Skin of body (tissue), 1 donor: ENCODE measurements at regions not wholly inside any gene's neighbourhood (a gene's known extent, or its start where the extent isn't known, plus 50 kb on each side); places are given as distances from the start of the nearest gene placed in this dataset.

Experiments
- DNase-seq: peaks from one replicate; lab custom pipeline; 2025; lab: John Stamatoyannopoulos, UW

DNA sequence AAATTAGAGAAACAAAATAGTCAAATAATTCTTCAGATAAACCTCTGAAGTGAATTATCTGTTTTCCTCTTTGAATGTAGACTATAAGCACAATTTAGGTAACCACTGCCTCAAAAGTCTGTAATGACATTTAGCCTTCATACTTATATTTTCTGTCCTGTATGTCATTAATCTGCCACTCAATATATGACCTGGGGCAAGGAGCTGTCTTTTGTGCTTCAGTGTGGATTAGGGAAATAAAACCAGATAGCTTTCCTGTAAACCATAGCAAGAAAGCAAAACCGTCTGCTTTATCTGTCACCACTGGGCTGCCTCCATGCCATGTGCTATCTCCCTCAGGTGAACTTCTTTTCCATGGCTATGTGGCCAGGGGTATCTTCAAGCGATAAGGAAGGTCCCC is 606.6 kb upstream of the C9orf72 start:
- no peak for DNase-seq

DNA sequence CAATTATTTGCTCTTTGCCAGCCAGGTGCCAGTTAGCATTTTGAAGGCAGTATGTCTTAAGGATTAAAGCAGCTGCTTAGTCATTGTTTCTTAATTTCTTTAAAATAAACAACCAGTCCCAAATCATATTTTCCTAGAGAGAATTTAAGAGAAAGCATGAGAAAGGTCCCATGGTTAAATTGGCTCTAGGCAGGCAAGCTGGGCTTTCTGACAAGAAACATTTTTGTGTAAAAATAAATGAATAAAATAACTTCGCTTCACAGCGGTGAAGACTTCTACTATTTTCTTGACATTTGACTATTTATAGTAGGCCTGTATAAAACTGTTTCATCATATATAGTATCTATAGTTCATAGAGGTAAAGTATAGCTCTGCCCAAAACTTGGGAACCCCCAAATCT is 617.7 kb upstream of the C9orf72 start:
- DNase-seq: no peak

DNA sequence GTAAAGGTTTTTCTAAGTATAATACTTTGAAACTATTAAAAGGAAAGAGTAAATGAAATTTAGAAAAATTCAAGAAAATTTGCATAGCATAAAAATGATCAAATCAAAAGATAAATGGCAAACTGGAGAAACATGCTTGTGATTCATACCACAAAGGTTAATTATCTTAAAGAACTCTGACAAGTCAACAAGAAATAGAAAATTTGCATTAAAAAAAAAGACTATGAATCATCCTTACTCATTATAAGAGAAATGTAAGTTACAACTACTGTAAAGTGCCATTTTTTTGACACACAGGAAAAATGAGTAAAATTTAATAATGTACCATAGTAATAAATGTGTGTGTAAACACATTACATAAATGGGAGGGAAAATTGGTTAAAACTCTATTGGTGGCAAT is 624.4 kb upstream of the C9orf72 start:
- no peak for DNase-seq

DNA sequence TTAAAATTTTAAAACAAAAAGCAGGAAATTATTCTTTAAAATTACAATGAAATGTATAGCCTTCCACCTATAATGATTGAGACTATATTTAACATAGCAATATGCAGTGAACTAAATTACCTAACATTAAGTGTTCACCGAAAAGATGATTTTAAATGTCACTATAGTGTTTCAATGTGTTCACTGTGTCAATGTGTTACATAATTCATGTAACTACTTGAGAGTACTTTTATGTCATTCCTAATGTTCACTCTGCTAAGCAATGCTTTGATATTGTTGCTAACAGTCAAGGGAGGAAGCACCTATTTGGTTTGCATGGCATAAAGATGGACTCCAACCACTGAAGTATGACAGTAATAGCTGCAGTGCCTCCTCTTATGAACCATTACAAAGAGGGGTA is 629.8 kb upstream of the C9orf72 start:
- no peak for DNase-seq

DNA sequence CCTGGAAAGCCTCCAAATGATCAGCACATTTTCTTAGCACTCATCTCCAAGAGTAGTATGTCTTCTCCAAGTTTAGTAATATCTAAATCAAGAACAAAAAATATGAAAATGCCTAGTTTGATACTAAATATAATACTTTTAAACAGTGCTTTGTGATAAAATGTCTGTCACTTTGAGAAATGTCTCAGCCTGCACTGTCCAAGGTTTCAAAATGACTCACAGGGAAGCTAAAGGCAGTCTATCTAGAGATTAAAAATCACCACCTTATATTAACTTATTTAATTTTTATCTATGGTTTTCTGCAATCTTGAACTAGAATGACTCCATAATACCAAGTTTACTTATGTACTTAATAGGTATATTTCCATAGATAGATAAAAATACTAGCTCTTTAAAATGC is 633.0 kb upstream of the C9orf72 start:
- no peak for DNase-seq

DNA sequence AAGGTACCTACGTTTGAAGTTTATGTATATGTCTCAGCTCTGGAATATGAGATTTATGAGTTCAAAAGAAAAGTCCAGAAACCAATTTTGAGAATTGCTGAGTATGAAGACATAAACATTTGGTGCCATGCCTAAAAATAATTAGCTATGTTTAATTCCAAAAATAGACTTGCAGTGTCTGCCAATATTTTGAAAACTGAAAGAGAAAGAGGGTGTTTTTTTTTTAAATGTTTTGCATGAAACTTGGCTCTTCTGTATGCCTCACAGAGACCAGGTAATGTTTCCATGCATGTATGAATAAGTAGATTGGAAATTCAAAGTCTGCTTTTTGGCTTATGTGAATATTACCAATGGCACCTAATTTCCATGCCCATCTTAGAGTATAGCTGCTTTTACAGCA is 634.4 kb upstream of the C9orf72 start:
- DNase-seq: no peak

DNA sequence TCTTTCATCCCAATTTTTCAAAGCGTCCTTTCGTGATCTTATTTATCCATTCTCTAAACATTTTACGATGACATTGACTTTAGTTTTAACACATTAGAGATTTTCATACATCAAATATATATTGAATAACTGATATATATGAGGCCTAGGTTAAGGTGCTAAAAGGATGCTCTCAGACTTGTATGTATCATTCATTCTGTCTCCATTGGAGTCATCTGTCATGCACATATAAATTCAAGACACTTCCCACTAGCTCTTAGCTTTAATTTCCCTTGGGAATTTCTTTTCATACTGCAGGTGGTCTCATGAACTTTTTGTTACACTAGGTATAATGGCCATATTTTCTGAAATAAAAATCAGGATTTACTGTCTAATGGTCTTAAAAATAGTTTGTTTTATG is 635.8 kb upstream of the C9orf72 start:
- DNase-seq: no peak

DNA sequence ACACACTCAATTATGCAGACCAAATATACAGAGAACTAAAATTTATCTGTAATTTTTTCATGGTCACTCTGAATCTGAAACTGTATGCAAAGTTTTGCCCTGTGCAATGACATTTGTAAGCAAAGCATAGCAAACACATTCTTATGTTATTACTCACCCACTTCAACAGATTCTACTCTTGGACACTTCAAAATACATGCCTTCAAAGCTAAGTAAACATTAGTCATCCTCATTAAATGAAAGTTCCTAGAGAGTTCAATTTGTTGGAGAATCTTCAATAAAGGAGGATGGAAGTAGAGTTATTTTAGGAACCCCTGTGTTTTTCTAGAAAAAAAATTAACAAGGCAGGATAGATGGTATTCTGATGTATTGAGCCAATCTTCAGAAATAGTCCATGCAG is 639.7 kb upstream of the C9orf72 start:
- DNase-seq: no peak

DNA sequence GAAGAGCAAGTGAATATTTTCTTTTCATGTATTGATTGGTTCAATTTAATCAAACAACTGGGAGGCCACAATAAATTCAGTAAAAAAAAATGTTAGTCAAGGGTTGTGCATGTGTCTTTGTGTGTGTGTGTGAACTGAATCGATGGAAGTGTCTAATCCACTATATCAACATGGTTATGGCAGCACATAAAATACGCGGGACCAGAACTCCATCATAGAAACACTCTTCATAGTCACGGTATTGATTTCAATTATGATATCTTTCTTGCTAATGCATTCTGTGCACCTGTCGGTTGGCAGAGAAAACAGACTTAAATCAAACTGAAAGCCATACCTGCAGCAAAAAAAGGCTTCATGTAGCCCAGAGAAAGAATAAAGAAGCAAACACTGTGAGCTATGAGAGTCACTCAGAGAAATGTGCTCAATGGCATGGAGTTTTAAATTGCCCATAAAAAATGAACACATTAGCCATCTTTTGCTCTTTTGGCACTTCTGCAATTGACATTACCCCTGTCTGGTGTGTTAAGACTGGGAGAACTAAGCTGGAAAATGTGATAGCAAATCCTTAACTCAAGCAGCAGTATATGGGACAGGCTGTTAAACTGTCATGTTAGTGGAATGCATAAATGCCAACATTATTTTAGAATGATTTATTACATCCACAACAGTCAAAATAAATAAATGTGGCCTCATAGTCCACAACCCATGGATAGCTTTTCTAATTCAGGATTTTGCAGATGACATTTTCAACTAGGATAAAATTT is 642.4 kb upstream of the C9orf72 start:
- DNase-seq: no peak

DNA sequence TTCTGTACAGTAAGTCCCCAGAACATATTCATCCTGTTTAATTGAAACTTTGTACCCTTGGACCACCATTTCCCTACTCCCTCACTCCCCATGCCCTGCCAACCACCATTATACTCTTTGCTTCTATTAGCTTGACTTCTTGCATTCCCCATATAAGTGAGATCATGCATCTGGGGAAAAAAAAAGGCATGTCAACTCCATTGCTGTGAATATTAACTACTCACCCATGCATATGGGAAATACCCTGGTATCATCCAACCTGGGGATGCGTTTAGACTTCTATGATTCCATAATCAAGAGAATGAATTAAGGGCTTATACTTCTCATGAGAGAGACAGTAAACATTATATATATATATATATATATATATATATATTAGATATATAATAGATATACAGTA is 659.4 kb upstream of the C9orf72 start:
- no peak for DNase-seq

DNA sequence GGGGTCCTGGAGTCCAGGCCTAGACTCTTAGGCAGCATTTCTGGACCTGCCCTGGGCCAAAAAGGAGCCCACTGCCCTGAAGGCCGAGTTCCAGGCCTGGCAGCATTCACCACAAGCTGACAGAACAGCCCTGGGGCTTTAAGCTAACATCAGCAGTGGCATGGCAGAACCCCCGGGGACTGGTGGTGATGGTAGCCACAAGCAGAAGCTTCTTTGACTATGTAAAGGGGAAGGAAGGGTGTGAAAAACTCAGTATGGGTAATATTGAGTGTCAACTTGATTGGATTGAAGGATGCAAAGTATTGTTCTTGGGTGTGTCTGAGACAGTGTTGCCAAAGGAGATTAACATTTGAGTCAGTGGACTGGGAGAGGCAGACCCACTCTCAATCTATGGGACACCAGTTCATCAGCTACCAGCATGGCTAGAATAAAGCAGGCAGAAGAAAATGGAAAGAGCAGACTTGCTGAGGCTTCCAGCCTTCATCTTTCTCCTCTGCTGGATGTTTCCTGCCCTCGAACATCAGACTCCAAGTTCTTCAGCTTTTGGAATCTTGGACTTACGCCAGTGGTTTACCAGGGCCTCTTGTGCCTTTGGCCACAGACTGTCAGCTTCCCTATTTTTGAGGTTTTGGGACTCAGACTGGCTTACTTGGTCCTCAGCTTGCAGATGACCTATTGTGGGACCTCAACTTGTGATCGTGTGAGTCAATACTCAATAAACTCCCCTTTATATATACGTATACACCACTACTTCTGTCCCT is 661.0 kb upstream of the C9orf72 start:
- no peak for DNase-seq

DNA sequence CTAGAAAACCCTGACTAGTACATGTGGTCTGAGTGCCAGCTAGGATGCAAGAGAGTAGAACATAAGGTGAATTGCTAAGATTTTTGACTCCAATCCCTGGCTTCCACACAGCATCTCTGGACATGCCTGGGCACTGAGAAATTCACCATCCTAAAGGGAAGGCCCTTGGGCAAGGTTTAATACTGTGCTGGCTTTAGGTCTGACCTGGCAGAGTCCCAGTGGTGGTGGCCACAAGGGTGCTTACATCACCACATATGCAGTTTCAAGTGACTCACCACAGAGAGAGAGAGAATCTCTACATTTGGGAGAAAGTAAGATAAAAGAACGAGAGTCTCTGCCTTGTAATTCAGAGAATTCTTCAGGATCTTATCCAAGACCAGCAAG is 661.6 kb upstream of the C9orf72 start:
- no peak for DNase-seq

DNA sequence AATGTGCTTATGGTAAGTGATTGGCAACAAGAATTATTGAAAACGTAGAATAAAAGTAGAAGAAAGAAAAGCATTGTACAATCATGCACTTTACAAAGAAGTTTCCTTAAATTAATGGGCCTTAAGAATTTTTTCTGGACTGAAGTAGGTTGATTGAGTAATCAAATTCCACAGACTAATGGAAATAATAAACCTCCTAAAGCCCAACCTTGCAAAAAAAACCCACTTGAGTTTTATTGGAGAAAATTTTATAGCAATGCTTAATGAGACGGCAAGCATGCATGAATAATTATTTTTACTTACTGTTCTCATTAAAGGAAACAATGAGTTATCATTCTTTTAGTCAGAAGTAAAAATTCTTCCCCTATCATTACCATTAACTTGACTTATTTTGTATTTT is 676.1 kb upstream of the C9orf72 start:
- no peak for DNase-seq

DNA sequence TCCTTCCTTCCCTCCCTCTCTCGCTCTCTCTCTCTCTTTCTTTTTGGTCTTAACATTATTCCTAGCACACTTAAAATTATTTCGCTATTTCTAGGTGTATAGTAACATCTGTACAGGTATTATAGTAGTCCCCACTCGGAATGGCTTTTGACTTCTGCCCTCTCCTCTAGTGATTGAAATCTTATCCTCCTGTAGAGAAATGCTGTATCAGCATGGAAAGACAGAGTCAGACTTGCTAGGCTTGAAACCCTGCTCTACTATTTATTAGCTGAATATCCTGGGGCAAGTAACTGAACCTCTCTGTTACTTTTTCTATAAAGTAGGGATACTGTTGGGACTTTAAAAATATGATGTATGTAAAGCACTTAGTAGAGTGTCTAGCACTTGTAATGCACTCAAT is 681.9 kb upstream of the C9orf72 start:
- DNase-seq: no peak

DNA sequence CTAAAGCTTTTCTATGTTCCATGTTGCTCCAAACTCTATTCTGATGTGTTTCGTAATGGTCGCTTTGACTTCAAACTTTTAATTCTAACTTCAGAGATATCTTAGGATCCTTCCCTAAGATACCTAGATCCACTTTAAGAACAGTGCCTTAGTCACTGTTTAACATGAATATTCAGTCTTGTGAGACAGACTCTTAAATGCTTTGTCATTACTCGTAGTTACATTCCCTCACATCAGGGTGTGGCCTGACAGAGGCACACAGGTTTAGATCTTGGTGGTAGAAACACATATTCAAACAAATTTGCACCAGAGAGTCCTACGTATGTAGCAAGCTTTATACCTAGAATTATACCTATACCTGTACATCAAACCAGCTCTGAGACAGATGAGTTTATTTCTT is 687.0 kb upstream of the C9orf72 start:
- no peak for DNase-seq

DNA sequence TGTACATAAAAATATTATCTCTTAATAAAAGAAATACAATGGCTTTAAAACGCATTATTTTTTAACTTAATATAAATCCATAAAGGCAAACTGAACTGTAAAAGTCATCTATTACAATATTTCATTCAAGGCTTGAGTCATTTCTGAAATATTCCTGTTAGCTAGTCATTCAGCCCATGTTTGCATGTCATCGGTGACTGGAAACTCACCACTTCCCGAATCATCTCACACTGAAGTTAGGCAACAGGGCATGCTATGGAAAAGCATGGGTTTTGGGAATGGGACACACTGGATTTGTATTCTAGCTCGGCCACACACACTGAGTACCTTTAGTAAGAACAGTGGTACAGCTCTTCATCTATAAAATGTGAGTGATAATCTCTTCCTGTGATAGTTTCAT is 691.1 kb upstream of the C9orf72 start:
- DNase-seq: no peak

DNA sequence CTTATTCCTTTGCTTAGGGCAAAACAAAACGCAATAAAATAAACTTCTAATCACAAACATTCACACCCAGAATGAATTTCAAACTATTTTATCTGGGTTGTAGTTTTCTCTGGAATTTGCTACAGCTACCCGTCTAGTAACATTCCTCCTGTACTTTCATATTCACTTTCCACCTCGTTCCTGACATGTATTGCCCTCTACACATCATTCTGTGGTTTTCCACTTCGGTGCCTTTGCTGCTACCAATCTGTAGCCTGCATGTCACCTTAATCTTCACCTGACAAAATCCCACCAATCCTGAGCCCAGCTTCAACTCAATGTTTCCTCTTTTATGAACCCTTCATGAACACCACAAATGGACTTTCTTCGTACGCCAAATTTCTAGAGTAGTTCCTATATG is 694.1 kb upstream of the C9orf72 start:
- DNase-seq: no peak

DNA sequence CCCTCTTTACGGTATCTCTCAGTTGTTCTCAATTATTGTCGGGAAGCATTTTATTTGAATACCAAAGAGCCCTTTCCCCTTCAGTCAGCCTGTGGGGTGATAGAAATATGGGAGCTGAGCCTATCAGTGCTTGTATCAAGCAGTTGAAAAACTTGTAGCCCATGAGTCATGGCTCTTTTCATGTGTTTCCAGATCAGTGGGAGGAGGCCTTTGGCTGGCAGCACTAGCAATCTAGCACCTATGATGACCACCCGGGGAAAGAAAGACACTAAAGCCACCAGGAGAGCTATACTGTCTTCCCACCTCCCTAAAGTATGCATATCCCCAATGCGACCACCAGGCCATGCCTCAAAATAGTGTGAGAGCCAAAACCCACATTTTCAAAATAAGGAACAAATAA is 696.9 kb upstream of the C9orf72 start:
- no peak for DNase-seq

DNA sequence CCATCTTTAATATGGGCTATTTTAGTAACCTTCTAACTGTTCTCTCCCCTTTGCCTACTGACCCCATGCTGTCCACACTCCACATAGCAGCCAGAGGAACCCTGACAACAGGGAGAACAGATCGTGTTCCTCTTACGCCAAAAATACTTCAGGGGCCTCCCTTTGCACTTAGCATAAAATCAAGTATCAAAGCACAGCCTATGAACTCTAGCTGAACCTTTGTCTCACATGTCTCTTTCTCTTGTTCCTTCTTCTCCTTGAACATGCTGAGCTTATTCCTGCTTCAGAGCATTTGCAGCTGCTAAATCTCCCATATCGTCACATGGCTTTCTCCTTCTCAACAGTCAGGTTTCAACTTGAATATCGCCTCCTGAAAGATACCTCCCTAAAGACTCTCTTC is 698.8 kb upstream of the C9orf72 start:
- DNase-seq: no peak

DNA sequence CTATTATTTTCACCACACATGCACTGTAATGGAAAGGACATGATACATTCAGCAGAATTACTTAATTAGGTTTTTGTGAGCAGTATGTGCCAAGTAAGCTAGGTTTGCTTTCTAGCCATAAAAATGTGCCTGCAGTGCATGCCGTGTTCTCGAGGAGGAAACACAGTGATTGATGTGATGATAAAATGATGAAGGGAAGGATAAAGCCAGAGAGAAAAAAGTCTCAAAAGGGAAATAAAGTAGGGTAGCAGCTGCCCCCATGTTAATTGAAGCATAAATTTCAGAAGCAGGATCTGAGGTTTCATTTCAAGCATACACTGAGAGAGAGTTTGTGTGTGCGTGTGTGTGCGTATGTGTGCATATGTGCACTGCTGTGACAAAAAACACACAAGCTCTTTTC is 714.2 kb upstream of the C9orf72 start:
- DNase-seq: no peak

DNA sequence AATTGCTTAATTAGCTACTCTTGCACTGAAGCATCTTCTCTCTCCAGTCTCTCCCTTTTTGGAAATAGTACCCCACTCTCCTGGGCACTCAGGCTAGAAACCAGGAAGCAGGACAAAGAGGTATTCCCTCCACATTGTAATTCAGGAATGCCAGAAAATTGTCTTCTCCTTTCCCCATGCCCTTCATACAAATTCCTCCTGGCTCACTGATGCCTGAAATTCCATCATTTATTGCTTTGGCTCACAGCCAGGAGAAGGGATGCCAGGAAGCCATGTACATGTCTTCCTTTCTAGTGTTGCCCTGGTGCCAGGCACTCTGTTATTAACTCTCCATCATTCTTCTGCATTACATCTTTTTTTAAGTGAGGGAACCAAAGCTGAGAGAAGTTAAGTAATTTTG is 716.5 kb upstream of the C9orf72 start:
- DNase-seq: no peak

DNA sequence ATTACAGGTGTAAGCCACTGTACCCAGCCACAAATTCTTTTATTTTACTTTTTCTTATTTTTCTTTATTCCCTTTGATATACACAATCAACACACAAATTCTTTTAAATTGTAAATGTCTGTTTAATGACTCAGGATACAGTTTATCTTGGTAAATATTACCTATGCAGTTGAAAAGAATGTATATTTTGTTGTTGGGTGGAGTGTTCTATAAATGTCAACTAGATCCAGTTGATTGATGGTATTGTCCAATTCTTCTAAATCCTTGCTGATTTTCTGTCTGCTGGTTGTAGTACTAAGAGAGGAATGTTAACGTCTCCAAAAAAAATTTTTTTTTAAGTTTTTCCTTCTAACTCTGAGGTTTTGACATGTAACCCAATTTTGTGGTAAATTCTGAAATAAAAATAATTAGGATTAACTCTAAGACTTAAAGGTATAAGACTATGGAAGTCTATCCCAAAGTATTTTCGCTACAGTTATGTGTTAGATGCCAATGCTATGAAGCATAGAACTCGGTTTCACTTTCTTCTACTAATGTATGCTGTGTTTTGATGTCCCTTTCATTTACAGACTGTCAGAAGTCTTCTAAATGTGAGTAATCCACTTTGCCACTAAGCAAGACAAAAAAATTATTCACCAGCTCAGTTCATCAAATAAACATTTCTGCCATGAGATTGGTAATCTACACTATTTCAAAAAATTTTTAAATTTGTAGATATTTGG is 720.2 kb upstream of the C9orf72 start:
- no peak for DNase-seq

DNA sequence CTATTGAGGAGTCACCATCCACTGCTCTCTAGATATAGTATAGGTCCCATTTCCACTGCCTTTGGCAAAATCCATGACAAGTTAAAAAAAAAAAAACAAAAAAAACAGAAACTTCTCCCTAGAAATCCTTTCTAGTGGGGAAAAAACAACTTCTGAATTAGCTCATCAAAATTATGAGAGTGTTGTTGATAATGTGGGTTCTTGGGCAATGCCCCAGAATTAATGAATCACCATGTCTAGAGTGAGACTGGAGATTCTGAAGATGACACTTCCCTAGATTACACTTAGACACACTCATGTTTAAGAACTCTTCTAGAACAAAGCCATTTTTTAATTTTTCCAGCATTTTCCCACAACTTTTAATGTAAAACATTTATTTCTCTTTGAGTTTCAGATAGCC is 728.0 kb upstream of the C9orf72 start:
- DNase-seq: no peak
